A549 (cell line): ENCODE measurements at regions not wholly inside any gene's neighbourhood (a gene's known extent, or its start where the extent isn't known, plus 50 kb on each side); places are given as distances from the start of the nearest gene placed in this dataset.

Source experiments
- NPAS2 ChIP-seq: fragments of 250-450 bp; sonication (Bioruptor Pico); IDR thresholded peaks from 2 replicates; pipeline ENCODE4 v1.8.0; 2022; ENCODE audit warnings: mild to moderate bottlenecking, moderate library complexity, borderline replicate concordance
- POLR2A ChIP-seq: IDR thresholded peaks from 2 replicates; pipeline ENCODE4 v1.6.1; 2012; ENCODE audit warnings: mild to moderate bottlenecking, low read length
- TF ChIP-seq, protein P1 (sequence below): fragments of >200 bp; sonication (Bioruptor Twin); formaldehyde crosslinking; IDR thresholded peaks from 3 replicates; pipeline ENCODE4 v1.5.1; 2016
- TF ChIP-seq, protein P2 (sequence below): fragments of 150-350 bp; IDR thresholded peaks from 2 replicates; pipeline ENCODE4 v1.6.1; 2014; ENCODE audit warnings: low read depth, mild to moderate bottlenecking, low read length

DNA sequence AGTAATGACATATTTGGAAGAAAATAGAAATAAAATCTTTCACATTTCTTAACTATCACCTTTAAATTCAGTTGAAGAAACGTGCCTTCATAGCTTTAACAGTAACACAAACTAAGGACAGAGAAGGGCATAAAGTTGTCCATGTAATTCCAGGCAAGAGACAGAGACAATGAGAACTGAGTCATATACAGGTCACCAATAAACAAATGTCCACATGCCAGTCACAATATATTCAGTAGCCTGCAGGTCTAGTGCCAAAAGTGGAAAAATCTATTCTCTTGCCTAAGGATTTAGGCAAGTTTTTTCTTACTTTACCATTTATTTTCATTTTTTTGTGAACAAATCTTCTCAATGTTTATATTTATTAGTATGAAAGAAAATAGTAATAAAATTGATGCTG lies 1711.5 kb upstream of the NUDT12 start:
- TF ChIP-seq, protein P1, sequence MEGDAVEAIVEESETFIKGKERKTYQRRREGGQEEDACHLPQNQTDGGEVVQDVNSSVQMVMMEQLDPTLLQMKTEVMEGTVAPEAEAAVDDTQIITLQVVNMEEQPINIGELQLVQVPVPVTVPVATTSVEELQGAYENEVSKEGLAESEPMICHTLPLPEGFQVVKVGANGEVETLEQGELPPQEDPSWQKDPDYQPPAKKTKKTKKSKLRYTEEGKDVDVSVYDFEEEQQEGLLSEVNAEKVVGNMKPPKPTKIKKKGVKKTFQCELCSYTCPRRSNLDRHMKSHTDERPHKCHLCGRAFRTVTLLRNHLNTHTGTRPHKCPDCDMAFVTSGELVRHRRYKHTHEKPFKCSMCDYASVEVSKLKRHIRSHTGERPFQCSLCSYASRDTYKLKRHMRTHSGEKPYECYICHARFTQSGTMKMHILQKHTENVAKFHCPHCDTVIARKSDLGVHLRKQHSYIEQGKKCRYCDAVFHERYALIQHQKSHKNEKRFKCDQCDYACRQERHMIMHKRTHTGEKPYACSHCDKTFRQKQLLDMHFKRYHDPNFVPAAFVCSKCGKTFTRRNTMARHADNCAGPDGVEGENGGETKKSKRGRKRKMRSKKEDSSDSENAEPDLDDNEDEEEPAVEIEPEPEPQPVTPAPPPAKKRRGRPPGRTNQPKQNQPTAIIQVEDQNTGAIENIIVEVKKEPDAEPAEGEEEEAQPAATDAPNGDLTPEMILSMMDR = no peak
- no peak for TF ChIP-seq POLR2A
- TF ChIP-seq NPAS2 (CRISPR knock-in tag) = no peak
- TF ChIP-seq, protein P2, sequence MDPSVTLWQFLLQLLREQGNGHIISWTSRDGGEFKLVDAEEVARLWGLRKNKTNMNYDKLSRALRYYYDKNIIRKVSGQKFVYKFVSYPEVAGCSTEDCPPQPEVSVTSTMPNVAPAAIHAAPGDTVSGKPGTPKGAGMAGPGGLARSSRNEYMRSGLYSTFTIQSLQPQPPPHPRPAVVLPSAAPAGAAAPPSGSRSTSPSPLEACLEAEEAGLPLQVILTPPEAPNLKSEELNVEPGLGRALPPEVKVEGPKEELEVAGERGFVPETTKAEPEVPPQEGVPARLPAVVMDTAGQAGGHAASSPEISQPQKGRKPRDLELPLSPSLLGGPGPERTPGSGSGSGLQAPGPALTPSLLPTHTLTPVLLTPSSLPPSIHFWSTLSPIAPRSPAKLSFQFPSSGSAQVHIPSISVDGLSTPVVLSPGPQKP = no peak
